T-cell (primary cell): ENCODE measurements at regions not wholly inside any gene's neighbourhood (a gene's known extent, or its start where the extent isn't known, plus 50 kb on each side); places are given as distances from the start of the nearest gene placed in this dataset.

Experiments used
- ATAC-seq, 4 experiments: fragments of 200-7000 bp in 3 of 4; fragments of 150-1000 bp in 1 of 4; cut with Tn5 transposase; replicated peaks in 1 of 4; 1 replicate in 3 of 4; 2 replicates in 1 of 4; pipeline ENCODE4 v1.10.0; 2021; ENCODE audit warnings: moderate library complexity in 3 of 4, mild to moderate bottlenecking in 2 of 4, moderate number of reproducible peaks in 1 of 4
- CTCF ChIA-PET, 2 donors: fragments of 300-600 bp; sonication (Branson Sonifier 250); formaldehyde crosslinking; loops; one replicate each; lab custom pipeline; 2022; ENCODE audit warnings: antibody characterized with exemption in 2 of 2; lab: Charles Lee
- POLR2A ChIA-PET, 2 donors: fragments of 300-600 bp; sonication (Branson Sonifier 250); formaldehyde crosslinking; loops; one replicate each; lab custom pipeline; 2022; ENCODE audit warnings: antibody characterized with exemption in 2 of 2; lab: Charles Lee
- DNase-seq, 35 experiments: peaks; one replicate each; pipeline versions ENCODE4 v3.0.0 to v3.0.0-alpha.2; 2013 to 2023
- H3K27ac ChIP-seq: one replicate; pipeline ENCODE4 v1.5.1; 2013; ENCODE audit warnings: low read length
- H3K27me3 ChIP-seq, 2 experiments: replicated peaks in 1 of 2; 1 replicate in 1 of 2; 2 replicates in 1 of 2; pipeline versions ENCODE4 v1.6.1 to v1.7.0; 2013; ENCODE audit warnings: low read length in 1 of 2, mixed read lengths in 1 of 2; ENCODE audit not compliant: control insufficient read depth in 2 of 2, insufficient read depth in 2 of 2; ENCODE audit errors: extremely low read depth in 1 of 2
- H3K36me3 ChIP-seq, 2 donors: 1 replicate in 1 of 2; 2 replicates in 1 of 2; pipeline versions ENCODE4 v1.6.1 to v1.7.0; 2013; ENCODE audit warnings: low read length in 1 of 2; ENCODE audit not compliant: control insufficient read depth in 2 of 2, insufficient read depth in 1 of 2; ENCODE audit errors: extremely low read depth in 1 of 2
- H3K4me1 ChIP-seq, 2 experiments: 1 replicate in 1 of 2; 2 replicates in 1 of 2; pipeline versions ENCODE4 v1.6.1 to v1.7.0; 2013; ENCODE audit warnings: low read length in 2 of 2, mixed read lengths in 1 of 2; ENCODE audit not compliant: insufficient read depth in 2 of 2, control insufficient read depth in 1 of 2; ENCODE audit errors: extremely low read depth in 1 of 2
- H3K4me3 ChIP-seq, 2 donors: 1 replicate in 1 of 2; 2 replicates in 1 of 2; pipeline versions ENCODE4 v1.5.1 to v1.7.0; 2013; ENCODE audit warnings: mild to moderate bottlenecking in 2 of 2, low read length in 1 of 2, moderate library complexity in 1 of 2; ENCODE audit not compliant: control insufficient read depth in 1 of 2; ENCODE audit errors: extremely low read depth in 1 of 2
- H3K9me3 ChIP-seq: 2 replicates; pipeline ENCODE4 v1.7.0; 2013
- H3K27ac Mint-ChIP-seq, 2 donors: one replicate each; pipeline ENCODE4 v1.8.0; 2020 to 2021; ENCODE audit warnings: mild to moderate bottlenecking in 2 of 2, mixed read lengths in 2 of 2
- H3K27me3 Mint-ChIP-seq, 2 donors: one replicate each; pipeline ENCODE4 v1.8.0; 2021 to 2022; ENCODE audit warnings: mixed read lengths in 2 of 2
- H3K36me3 Mint-ChIP-seq: one replicate; pipeline ENCODE4 v1.8.0; 2021; ENCODE audit warnings: mixed read lengths
- H3K4me1 Mint-ChIP-seq, 3 donors: one replicate each; pipeline ENCODE4 v1.8.0; 2020 to 2022; ENCODE audit warnings: mixed read lengths in 3 of 3, mild to moderate bottlenecking in 1 of 3
- H3K4me3 Mint-ChIP-seq, 3 donors: one replicate each; pipeline ENCODE4 v1.8.0; 2020 to 2022; ENCODE audit warnings: mild to moderate bottlenecking in 3 of 3, mixed read lengths in 3 of 3, moderate library complexity in 3 of 3
- H3K9me3 Mint-ChIP-seq, 3 donors: one replicate each; pipeline ENCODE4 v1.8.0; 2020 to 2022; ENCODE audit warnings: mixed read lengths in 3 of 3
- WGBS: methylation state at CpG from one replicate; pipeline ENCODE4 v1.1.5; 2013; ENCODE audit warnings: missing lambda C conversion rate; ENCODE audit not compliant: insufficient coverage; 5-methylcytosine and 5-hydroxymethylcytosine counted together

- Mint-ChIP-seq H3K9me3 (peaks cover 0 to 6% (median 0%) of the 10 kb centered on the region in 3 donors), H3K36me3 (no peaks in the 10 kb centered on the region), H3K4me1 (no peaks in the 10 kb centered on the region), H3K4me3 (no peak overlapping the region), H3K27me3 (no peaks in the 10 kb centered on the region), H3K27ac (no peak overlapping the region)
- ChIA-PET CTCF (no interaction called here), POLR2A (no interaction called here)
- Histone ChIP-seq H3K4me3 (no peak overlapping the region), H3K4me1 (no peaks in the 10 kb centered on the region), H3K36me3 (no peaks in the 10 kb centered on the region), H3K27me3 (no peaks in the 10 kb centered on the region), H3K9me3 (no peaks in the 10 kb centered on the region), H3K27ac (no peak overlapping the region)
- no peak for ATAC-seq
- WGBS: 100% methylated on average over 1 of the region's 3 CpGs
- DNase-seq: no peak
These were observed 196.2 kb downstream of the MYCN start for GRCh38 chr2:16136461-16137035.

GRCh38 chr2:16135913-16136310 is 195.6 kb downstream of the MYCN start:
- Mint-ChIP-seq H3K4me1 (no peaks in the 10 kb centered on the region), H3K27ac (no peak overlapping the region), H3K27me3 (no peaks in the 10 kb centered on the region), H3K4me3 (no peak overlapping the region), H3K9me3 (peaks cover 0 to 6% (median 0%) of the 10 kb centered on the region in 3 donors), H3K36me3 (no peaks in the 10 kb centered on the region)
- no peaks in the 10 kb centered on the region for H3K4me1 ChIP-seq
- ChIA-PET CTCF (no interaction called here), POLR2A (no interaction called here)
- H3K4me3 ChIP-seq: no peak overlapping the region
- DNase-seq (no peak), ATAC-seq (no peak)
- H3K27ac ChIP-seq: no peak overlapping the region
- 33% methylated on average over 1 of the region's 1 CpG for WGBS
- H3K27me3 ChIP-seq: no peaks in the 10 kb centered on the region
- H3K36me3 ChIP-seq: no peaks in the 10 kb centered on the region
- H3K9me3 ChIP-seq: no peaks in the 10 kb centered on the region

GRCh38 chr2:16135196-16135912 is 195.0 kb downstream of the MYCN start:
- Histone ChIP-seq H3K4me1 (no peaks in the 10 kb centered on the region), H3K9me3 (no peaks in the 10 kb centered on the region), H3K4me3 (no peak overlapping the region), H3K27me3 (no peaks in the 10 kb centered on the region), H3K27ac (no peak overlapping the region), H3K36me3 (no peaks in the 10 kb centered on the region)
- Mint-ChIP-seq H3K9me3 (peaks cover 0 to 6% (median 0%) of the 10 kb centered on the region in 3 donors), H3K27ac (no peak overlapping the region), H3K4me1 (no peaks in the 10 kb centered on the region), H3K4me3 (no peak overlapping the region), H3K27me3 (no peaks in the 10 kb centered on the region), H3K36me3 (no peaks in the 10 kb centered on the region)
- CTCF ChIA-PET: no interaction called here
- no peak for DNase-seq
- ATAC-seq: no peak
- POLR2A ChIA-PET: no interaction called here

GRCh38 chr2:16134436-16135165 is 194.3 kb downstream of the MYCN start:
- CTCF ChIA-PET: interaction anchor here in 1 of 2 donors (0.5 kb wide), 1 partner anchor 17 kb away, joined by 3 read pairs; no protein-coding TSS in a partner anchor
- 74% methylated on average over 3 of the region's 9 CpGs for WGBS

GRCh38 chr2:16130906-16131400 is 190.6 kb downstream of the MYCN start:
- H3K9me3 ChIP-seq: no peaks in the 10 kb centered on the region
- ATAC-seq (no peak), DNase-seq (no peak)
- H3K36me3 Mint-ChIP-seq: no peaks in the 10 kb centered on the region
- ChIA-PET POLR2A (no interaction called here), CTCF (no interaction called here)
- peaks cover 0 to 2% of the 10 kb centered on the region in 2 experiments for H3K27me3 ChIP-seq
- H3K4me1 ChIP-seq: no peaks in the 10 kb centered on the region
- no peak overlapping the region for H3K4me3 ChIP-seq
- 72% methylated on average over 2 of the region's 8 CpGs for WGBS
- H3K9me3 Mint-ChIP-seq: no peaks in the 10 kb centered on the region
- no peak overlapping the region for H3K27ac Mint-ChIP-seq
- H3K27me3 Mint-ChIP-seq: peaks cover 0 to 3% of the 10 kb centered on the region in 2 donors
- H3K4me3 Mint-ChIP-seq: no peak overlapping the region
- no peaks in the 10 kb centered on the region for H3K36me3 ChIP-seq
- no peak overlapping the region for H3K27ac ChIP-seq
- H3K4me1 Mint-ChIP-seq: no peaks in the 10 kb centered on the region

More at GRCh38 chr2:16134436-16135165, 194.3 kb downstream of the MYCN start:
- DNase-seq: no peak
- no peaks in the 10 kb centered on the region for H3K4me1 ChIP-seq
- H3K36me3 ChIP-seq: no peaks in the 10 kb centered on the region
- Mint-ChIP-seq H3K4me1 (no peaks in the 10 kb centered on the region), H3K36me3 (no peaks in the 10 kb centered on the region), H3K4me3 (no peak overlapping the region), H3K27ac (no peak overlapping the region), H3K9me3 (peaks cover 0 to 6% (median 0%) of the 10 kb centered on the region in 3 donors), H3K27me3 (no peaks in the 10 kb centered on the region)
- no peaks in the 10 kb centered on the region for H3K9me3 ChIP-seq
- POLR2A ChIA-PET: no interaction called here
- H3K27ac ChIP-seq: no peak overlapping the region
- H3K4me3 ChIP-seq: no peak overlapping the region
- ATAC-seq: no peak
- no peaks in the 10 kb centered on the region for H3K27me3 ChIP-seq

- no peaks in the 10 kb centered on the region for H3K36me3 ChIP-seq
- H3K9me3 Mint-ChIP-seq: no peaks in the 10 kb centered on the region
- ATAC-seq (no peak), DNase-seq (no peak)
- WGBS: 95% methylated on average over 2 of the region's 5 CpGs
- H3K4me3 Mint-ChIP-seq: no peak overlapping the region
- POLR2A ChIA-PET: no interaction called here
- peaks cover 0 to 6% of the 10 kb centered on the region in 2 experiments for H3K27me3 ChIP-seq
- no peaks in the 10 kb centered on the region for H3K4me1 ChIP-seq
- no peak overlapping the region for H3K27ac ChIP-seq
- H3K4me1 Mint-ChIP-seq: no peaks in the 10 kb centered on the region
- H3K36me3 Mint-ChIP-seq: no peaks in the 10 kb centered on the region
- peaks cover 0 to 3% of the 10 kb centered on the region in 2 donors for H3K27me3 Mint-ChIP-seq
- H3K9me3 ChIP-seq: no peaks in the 10 kb centered on the region
- no peak overlapping the region for H3K4me3 ChIP-seq
- CTCF ChIA-PET: no interaction called here
- H3K27ac Mint-ChIP-seq: no peak overlapping the region
These were observed 190.2 kb downstream of the MYCN start for GRCh38 chr2:16130541-16130880.
